ENCODE measurements at regions not wholly inside any gene's neighbourhood (a gene's known extent, or its start where the extent isn't known, plus 50 kb on each side); places are given as distances from the start of the nearest gene placed in this dataset.

DNA sequence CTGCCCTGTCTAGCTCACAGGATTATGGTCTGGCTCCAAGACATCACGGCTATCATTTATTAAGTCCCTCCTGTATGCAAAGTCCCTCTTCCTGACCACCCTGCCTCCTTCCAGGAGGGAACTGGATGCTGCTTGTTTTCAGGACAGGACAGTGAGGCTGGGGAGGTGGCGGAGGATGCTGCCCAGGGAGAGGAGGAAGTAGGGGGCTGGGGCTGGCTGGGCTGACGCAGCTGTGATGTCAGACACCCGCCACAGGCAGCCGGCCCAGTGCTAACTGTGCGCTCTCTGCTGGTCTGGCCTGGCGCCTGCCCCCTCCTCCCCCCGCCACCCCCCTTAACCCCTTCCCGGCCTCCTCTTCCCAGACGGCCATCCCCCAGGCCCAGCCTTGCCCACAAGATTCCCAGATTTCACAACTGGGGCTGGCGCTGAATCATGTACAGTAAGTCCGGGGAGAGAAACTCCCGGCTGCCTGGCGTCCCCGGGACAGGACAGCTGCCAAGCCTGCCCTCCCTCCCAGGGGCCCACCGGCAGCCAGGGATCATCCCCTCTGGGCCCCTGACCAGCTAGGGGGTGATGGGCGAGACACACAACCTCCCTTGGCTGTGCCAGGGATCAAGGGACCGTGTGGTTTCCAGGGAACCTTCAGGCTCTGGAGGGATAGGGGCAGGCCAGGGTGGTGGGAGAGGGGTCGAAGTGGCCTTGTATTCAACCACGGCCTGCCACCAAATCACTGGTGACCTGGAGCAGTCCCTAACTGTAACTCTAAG is 118.1 kb downstream of the CEBPB start:
- H3K79me2 ChIP-seq (ENCODE audit: insufficient read depth, low read length) = no peaks in the 10 kb centered on the region
- H3K27me3 ChIP-seq (ENCODE audit: insufficient read depth, low read length, poor library complexity) = no peaks in the 10 kb centered on the region
- H3K4me1 ChIP-seq (ENCODE audit: insufficient read depth, low read length) = no peaks in the 10 kb centered on the region
- no peaks in the 10 kb centered on the region for H4K20me1 ChIP-seq (ENCODE audit: insufficient read depth, low read length)
- no peak for ATAC-seq (ENCODE audit: insufficient read depth, low read depth)
- no peak overlapping the region for H3K4me3 ChIP-seq (ENCODE audit: low read depth in 1 of 2, low read length in 2 of 2)
- H3K9ac ChIP-seq (ENCODE audit: low read depth, low read length) = no peak overlapping the region
- no peaks in the 10 kb centered on the region for H3K9me3 ChIP-seq (ENCODE audit: insufficient read depth, low read length, severe bottlenecking)
- H2AFZ ChIP-seq (ENCODE audit: low read depth, low read length) = no peak overlapping the region
- H3K4me2 ChIP-seq (ENCODE audit: insufficient read depth, low read length) = no peak overlapping the region
- no peak for TF ChIP-seq EZH2 (IDR thresholded peaks at IDR 0.05; ENCODE audit: borderline replicate concordance, low read depth, low read length, severe bottlenecking)
- TF ChIP-seq, protein P1, sequence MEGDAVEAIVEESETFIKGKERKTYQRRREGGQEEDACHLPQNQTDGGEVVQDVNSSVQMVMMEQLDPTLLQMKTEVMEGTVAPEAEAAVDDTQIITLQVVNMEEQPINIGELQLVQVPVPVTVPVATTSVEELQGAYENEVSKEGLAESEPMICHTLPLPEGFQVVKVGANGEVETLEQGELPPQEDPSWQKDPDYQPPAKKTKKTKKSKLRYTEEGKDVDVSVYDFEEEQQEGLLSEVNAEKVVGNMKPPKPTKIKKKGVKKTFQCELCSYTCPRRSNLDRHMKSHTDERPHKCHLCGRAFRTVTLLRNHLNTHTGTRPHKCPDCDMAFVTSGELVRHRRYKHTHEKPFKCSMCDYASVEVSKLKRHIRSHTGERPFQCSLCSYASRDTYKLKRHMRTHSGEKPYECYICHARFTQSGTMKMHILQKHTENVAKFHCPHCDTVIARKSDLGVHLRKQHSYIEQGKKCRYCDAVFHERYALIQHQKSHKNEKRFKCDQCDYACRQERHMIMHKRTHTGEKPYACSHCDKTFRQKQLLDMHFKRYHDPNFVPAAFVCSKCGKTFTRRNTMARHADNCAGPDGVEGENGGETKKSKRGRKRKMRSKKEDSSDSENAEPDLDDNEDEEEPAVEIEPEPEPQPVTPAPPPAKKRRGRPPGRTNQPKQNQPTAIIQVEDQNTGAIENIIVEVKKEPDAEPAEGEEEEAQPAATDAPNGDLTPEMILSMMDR (IDR thresholded peaks at IDR 0.05; ENCODE audit: borderline replicate concordance, extremely low read depth, low read length, poor library complexity, severe bottlenecking) = no peak
- H3K27ac ChIP-seq (ENCODE audit: low read length) = no peak overlapping the region
- DNase-seq = no peak
- H3K36me3 ChIP-seq (ENCODE audit: insufficient read depth, low read length) = no peaks in the 10 kb centered on the region

DNA sequence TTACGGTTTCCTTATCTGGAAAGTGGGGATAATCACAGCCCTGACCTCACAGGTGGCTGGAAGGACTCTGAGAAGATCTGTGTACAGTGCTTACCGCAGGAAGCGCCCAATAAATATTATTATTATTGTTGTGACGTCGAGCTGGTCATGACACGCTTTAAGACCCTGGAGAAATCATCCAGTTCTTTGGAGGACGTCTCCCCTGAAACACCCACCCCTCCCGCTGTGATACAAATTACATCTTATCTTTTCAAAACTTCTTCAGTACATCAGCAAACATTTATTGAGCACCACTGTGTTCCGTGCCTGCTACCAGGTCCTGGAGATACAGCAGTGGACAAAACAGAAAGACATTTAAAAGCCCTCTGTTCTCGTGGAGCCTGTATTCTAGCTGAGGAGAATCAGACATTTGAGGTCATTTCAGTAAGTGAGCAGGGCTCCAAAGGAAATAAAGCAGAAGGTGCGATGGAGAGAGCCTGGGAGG is 118.7 kb downstream of the CEBPB start:
- H3K27ac ChIP-seq (ENCODE audit: low read length) = no peak overlapping the region

DNA sequence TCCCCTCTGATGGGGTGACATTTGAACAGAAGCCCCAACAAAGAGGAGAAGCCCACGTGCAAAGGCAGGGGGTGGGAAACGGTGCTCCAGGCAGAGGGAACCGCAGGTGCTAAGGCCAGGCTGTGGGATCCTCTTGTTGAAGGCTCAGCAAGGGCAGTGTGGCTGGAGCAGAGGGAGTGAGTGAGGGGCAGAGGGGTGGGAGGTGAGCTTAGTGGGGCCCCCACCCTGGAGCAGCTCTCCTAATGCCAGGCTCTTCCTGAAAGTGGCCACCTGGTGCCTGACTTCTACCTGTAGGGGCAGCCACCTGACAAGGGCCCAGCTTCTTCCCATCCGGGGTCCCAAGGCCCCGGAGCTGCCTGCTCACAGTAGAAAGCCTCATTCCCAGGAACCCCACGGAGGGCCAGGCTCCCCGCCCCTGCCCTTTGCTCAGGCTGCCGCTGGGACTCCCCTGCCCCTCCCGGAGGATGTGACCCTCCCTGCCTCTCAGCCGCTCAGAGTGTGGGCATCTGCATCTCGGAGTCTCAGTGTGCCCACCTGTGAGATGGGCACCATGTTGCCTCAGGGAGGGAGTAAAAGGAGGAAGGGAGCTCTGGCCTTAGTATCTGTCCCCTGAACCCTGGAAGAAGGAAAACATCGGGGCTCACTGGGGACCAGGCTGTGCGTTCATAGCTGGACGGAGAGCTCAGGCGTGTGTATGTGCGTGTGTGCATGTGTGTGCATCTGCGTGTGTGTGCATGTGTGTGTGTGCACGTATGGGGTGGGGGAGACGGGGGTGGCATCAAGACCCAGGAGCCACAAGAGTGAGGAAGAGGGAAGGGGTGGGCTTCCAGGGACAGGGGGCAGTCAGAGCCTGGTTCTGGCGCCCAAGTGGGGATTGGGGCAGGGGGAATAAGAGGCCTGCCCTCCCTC is 119.4 kb downstream of the CEBPB start:
- Histone ChIP-seq H3K27ac (ENCODE audit: low read length) (no peak overlapping the region), H3K36me3 (ENCODE audit: insufficient read depth, low read length) (no peaks in the 10 kb centered on the region), H4K20me1 (ENCODE audit: insufficient read depth, low read length) (no peaks in the 10 kb centered on the region), H3K27me3 (ENCODE audit: insufficient read depth, low read length, poor library complexity) (no peaks in the 10 kb centered on the region), H3K79me2 (ENCODE audit: insufficient read depth, low read length) (no peaks in the 10 kb centered on the region), H2AFZ (ENCODE audit: low read depth, low read length) (no peak overlapping the region), H3K9ac (ENCODE audit: low read depth, low read length) (no peak overlapping the region), H3K4me1 (ENCODE audit: insufficient read depth, low read length) (no peaks in the 10 kb centered on the region), H3K9me3 (ENCODE audit: insufficient read depth, low read length, severe bottlenecking) (no peaks in the 10 kb centered on the region), H3K4me2 (ENCODE audit: insufficient read depth, low read length) (no peak overlapping the region), H3K4me3 (ENCODE audit: low read depth in 1 of 2, low read length in 2 of 2) (no peak overlapping the region)
- DNase-seq (no peak), ATAC-seq (ENCODE audit: insufficient read depth, low read depth) (no peak)
- TF ChIP-seq EZH2 (IDR thresholded peaks at IDR 0.05; ENCODE audit: borderline replicate concordance, low read depth, low read length, severe bottlenecking) = no peak

More for the DNA sequence above, 118.7 kb downstream of the CEBPB start:
- ATAC-seq (ENCODE audit: insufficient read depth, low read depth) (no peak), DNase-seq (no peak)
- no peaks in the 10 kb centered on the region for H3K79me2 ChIP-seq (ENCODE audit: insufficient read depth, low read length)
- no peaks in the 10 kb centered on the region for H3K27me3 ChIP-seq (ENCODE audit: insufficient read depth, low read length, poor library complexity)
- H3K4me3 ChIP-seq (ENCODE audit: low read depth in 1 of 2, low read length in 2 of 2) = no peak overlapping the region
- no peak overlapping the region for H3K4me2 ChIP-seq (ENCODE audit: insufficient read depth, low read length)
- H4K20me1 ChIP-seq (ENCODE audit: insufficient read depth, low read length) = no peaks in the 10 kb centered on the region
- TF ChIP-seq EZH2 (IDR thresholded peaks at IDR 0.05; ENCODE audit: borderline replicate concordance, low read depth, low read length, severe bottlenecking) = no peak
- H3K4me1 ChIP-seq (ENCODE audit: insufficient read depth, low read length) = no peaks in the 10 kb centered on the region
- no peaks in the 10 kb centered on the region for H3K9me3 ChIP-seq (ENCODE audit: insufficient read depth, low read length, severe bottlenecking)
- H3K36me3 ChIP-seq (ENCODE audit: insufficient read depth, low read length) = no peaks in the 10 kb centered on the region
- H2AFZ ChIP-seq (ENCODE audit: low read depth, low read length) = no peak overlapping the region
- no peak overlapping the region for H3K9ac ChIP-seq (ENCODE audit: low read depth, low read length)

DNA sequence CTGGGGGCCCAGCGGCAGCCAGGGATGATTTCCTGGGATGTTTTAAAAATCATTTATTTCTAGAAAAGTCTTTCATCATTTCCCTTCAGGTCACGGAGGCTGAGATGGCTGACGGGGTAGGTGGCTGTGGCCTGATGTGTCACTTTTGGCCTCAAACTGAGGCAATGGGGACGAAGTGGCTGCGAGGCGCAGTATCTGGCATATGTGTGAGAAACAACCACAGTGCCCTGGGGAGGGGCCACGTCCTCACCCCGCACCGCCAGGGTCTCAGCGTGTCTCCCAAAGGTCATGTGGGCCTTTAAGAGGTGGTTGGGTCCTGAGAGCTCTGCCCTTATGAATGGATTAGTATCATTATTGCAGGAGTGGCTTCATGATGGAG is 120.0 kb downstream of the CEBPB start:
- Histone ChIP-seq H3K4me3 (ENCODE audit: low read depth in 1 of 2, low read length in 2 of 2) (no peak overlapping the region), H3K9ac (ENCODE audit: low read depth, low read length) (no peak overlapping the region), H3K79me2 (ENCODE audit: insufficient read depth, low read length) (no peaks in the 10 kb centered on the region), H4K20me1 (ENCODE audit: insufficient read depth, low read length) (no peaks in the 10 kb centered on the region), H3K36me3 (ENCODE audit: insufficient read depth, low read length) (no peaks in the 10 kb centered on the region), H2AFZ (ENCODE audit: low read depth, low read length) (no peak overlapping the region), H3K4me2 (ENCODE audit: insufficient read depth, low read length) (no peak overlapping the region), H3K27me3 (ENCODE audit: insufficient read depth, low read length, poor library complexity) (no peaks in the 10 kb centered on the region), H3K4me1 (ENCODE audit: insufficient read depth, low read length) (no peaks in the 10 kb centered on the region), H3K27ac (ENCODE audit: low read length) (no peak overlapping the region), H3K9me3 (ENCODE audit: insufficient read depth, low read length, severe bottlenecking) (no peaks in the 10 kb centered on the region)
- ATAC-seq (ENCODE audit: insufficient read depth, low read depth) (no peak), DNase-seq (no peak)
- TF ChIP-seq, protein P1 (IDR thresholded peaks at IDR 0.05; ENCODE audit: borderline replicate concordance, extremely low read depth, low read length, poor library complexity, severe bottlenecking) = no peak
- no peak for TF ChIP-seq EZH2 (IDR thresholded peaks at IDR 0.05; ENCODE audit: borderline replicate concordance, low read depth, low read length, severe bottlenecking)

All from DND-41 (cell line).